ENCODE measurements at regions not wholly inside any gene's neighbourhood (a gene's known extent, or its start where the extent isn't known, plus 50 kb on each side); places are given as distances from the start of the nearest gene placed in this dataset.

GRCh38 chr13:26985285-26985878 is 186.2 kb downstream of the USP12 start:
- no peak overlapping the region for H3K4me3 ChIP-seq
- peaks cover 0 to 13% (median 0%) of the 10 kb centered on the region in 4 donors for H3K27me3 ChIP-seq
- intact Hi-C loops (cut with DNase I), result loop anchor here (10.0 kb wide), 2 partner anchors 189 to 289 kb away; partner anchors contain the start of genes RASL11A and USP12
- WGBS, 2 donors, result 7 to 8% methylated on average over 6 of the region's 6 CpGs
- no peaks in the 10 kb centered on the region for H3K9me3 ChIP-seq
- peaks cover 0 to 22% (median 3%) of the 10 kb centered on the region in 3 donors for H3K4me1 ChIP-seq
- DNase-seq, result no peak
- TF ChIP-seq CTCF (IDR thresholded peaks at IDR 0.05) (peak; percentile 54 to 89 (median 82)), POLR2A (IDR thresholded peaks at IDR 0.05) (no peak)
- no peaks in the 10 kb centered on the region for H3K36me3 ChIP-seq
- H3K27ac ChIP-seq, result peak overlapping the region in 3 of 4 donors; percentile 44 to 81 (median 66)

- no peaks in the 10 kb centered on the region for H3K36me3 ChIP-seq
- no peaks in the 10 kb centered on the region for H3K9me3 ChIP-seq
- H3K4me3 ChIP-seq, result no peak overlapping the region
- intact Hi-C loops (cut with DNase I), result loop anchor here (5.0 to 10.0 kb wide), 3 partner anchors 190 to 373 kb away; partner anchors contain the start of genes RASL11A and USP12
- peaks cover 0 to 15% (median 0%) of the 10 kb centered on the region in 4 donors for H3K27me3 ChIP-seq
- H3K27ac ChIP-seq, result peak overlapping the region in 3 of 4 donors; percentile 66 to 81 (median 80)
- 78 to 81% methylated on average over 4 of the region's 4 CpGs for WGBS, 2 donors
- DNase-seq, result no peak
- H3K4me1 ChIP-seq, result peaks cover 0 to 22% (median 3%) of the 10 kb centered on the region in 3 donors
- TF ChIP-seq POLR2A (IDR thresholded peaks at IDR 0.05), result no peak
- no peak for TF ChIP-seq CTCF (IDR thresholded peaks at IDR 0.05)
These were observed 187.3 kb downstream of the USP12 start for GRCh38 chr13:26984337-26984736.

- intact Hi-C loops (cut with DNase I), result loop anchor here (5.0 to 10.0 kb wide), 3 partner anchors 191 to 374 kb away; partner anchors contain the start of genes RASL11A and USP12
- Histone ChIP-seq H3K4me3 (peak overlapping the region in 1 of 4 donors; percentile 36), H3K27me3 (peaks cover 0 to 17% (median 0%) of the 10 kb centered on the region in 4 donors), H3K4me1 (peaks cover 0 to 22% (median 3%) of the 10 kb centered on the region in 3 donors), H3K9me3 (no peaks in the 10 kb centered on the region), H3K36me3 (no peaks in the 10 kb centered on the region), H3K27ac (peak overlapping the region; percentile 49 to 81 (median 73))
- WGBS, 2 donors, result 72 to 73% methylated on average over 12 of the region's 12 CpGs
- no peak for TF ChIP-seq POLR2A (IDR thresholded peaks at IDR 0.05)
- TF ChIP-seq CTCF (IDR thresholded peaks at IDR 0.05), result no peak
- no peak for DNase-seq
These were observed 187.9 kb downstream of the USP12 start for GRCh38 chr13:26983543-26984320.

- Histone ChIP-seq H3K27ac (no peak overlapping the region), H3K36me3 (no peaks in the 10 kb centered on the region), H3K4me1 (peaks cover 0 to 17% (median 3%) of the 10 kb centered on the region in 3 donors), H3K4me3 (no peak overlapping the region), H3K9me3 (no peaks in the 10 kb centered on the region), H3K27me3 (peaks cover 0 to 43% (median 0%) of the 10 kb centered on the region in 4 donors)
- TF ChIP-seq POLR2A (IDR thresholded peaks at IDR 0.05), result no peak
- no peak for TF ChIP-seq CTCF (IDR thresholded peaks at IDR 0.05)
- DNase-seq, result no peak
- intact Hi-C loops (cut with DNase I), result loop anchor here (5.0 to 10.0 kb wide), 3 partner anchors 194 to 377 kb away; partner anchors contain the start of genes RASL11A and USP12
- 73 to 78% methylated on average over 16 to 18 of the region's 18 CpGs for WGBS, 2 donors
These were observed 191.2 kb downstream of the USP12 start for GRCh38 chr13:26980099-26981031.
